Sciatic nerve (tissue), 2 donors: ENCODE measurements at regions not wholly inside any gene's neighbourhood (a gene's known extent, or its start where the extent isn't known, plus 50 kb on each side); places are given as distances from the start of the nearest gene placed in this dataset.

Experiments
- ATAC-seq: fragments of 200-7000 bp; cut with Tn5 transposase; one replicate; pipeline ENCODE4 v1.9.1; 2020; ENCODE audit warnings: mild to moderate bottlenecking, moderate library complexity
- DNase-seq: peaks from one replicate; pipeline ENCODE4 v3.0.0-alpha.2; 2020; ENCODE audit warnings: low spot score
- intact Hi-C: fragments of 100-400 bp; cut with DNase I; formaldehyde crosslinking; loops from one replicate; pipeline ENCODE4 v1.14.2; 2022
- donor health status: DM: no; HTN: no; CAD: no.
- donor health status: DM: no; HTN: no; CAD: no.

- DNase-seq, result no peak
- intact Hi-C loops, result no loop called here
- no peak for ATAC-seq
Measured at GRCh38 chr1:164967300-164967699, 389.2 kb downstream of the LMX1A start.

- DNase-seq, result no peak
- intact Hi-C loops, result no loop called here
Measured at GRCh38 chr1:164961715-164962114, 394.8 kb downstream of the LMX1A start.

GRCh38 chr1:164958982-164959768 is 397.3 kb downstream of the LMX1A start:
- intact Hi-C loops, result no loop called here
- DNase-seq (no peak), ATAC-seq (peak; percentile 56)

More at GRCh38 chr1:164961715-164962114, 394.8 kb downstream of the LMX1A start:
- ATAC-seq, result no peak

- no peak for DNase-seq
- ATAC-seq, result no peak
- intact Hi-C loops, result no loop called here
Measured at GRCh38 chr1:164953815-164954214, 394.8 kb downstream of the PBX1 start.

- ATAC-seq (no peak), DNase-seq (no peak)
- intact Hi-C loops, result no loop called here
Measured at GRCh38 chr1:164953098-164953497, 394.1 kb downstream of the PBX1 start.

- DNase-seq (no peak), ATAC-seq (no peak)
- intact Hi-C loops, result no loop called here
Measured at GRCh38 chr1:164951508-164951907, 392.5 kb downstream of the PBX1 start.

GRCh38 chr1:164950541-164950986 is 391.6 kb downstream of the PBX1 start:
- intact Hi-C loops, result no loop called here
- DNase-seq, result no peak
- ATAC-seq, result no peak

- intact Hi-C loops, result no loop called here
- DNase-seq (no peak), ATAC-seq (no peak)
Measured at GRCh38 chr1:164949771-164950471, 390.9 kb downstream of the PBX1 start.

GRCh38 chr1:164948101-164948500 is 389.1 kb downstream of the PBX1 start:
- DNase-seq, result no peak
- intact Hi-C loops, result no loop called here
- ATAC-seq, result no peak

- peak; percentile 84 for ATAC-seq
- intact Hi-C loops, result no loop called here
- DNase-seq, result no peak
Measured at GRCh38 chr1:164937291-164937690, 378.3 kb downstream of the PBX1 start.

- intact Hi-C loops, result no loop called here
- DNase-seq (no peak), ATAC-seq (no peak)
Measured at GRCh38 chr1:164932580-164932979, 373.6 kb downstream of the PBX1 start.

- intact Hi-C loops, result no loop called here
- peak; percentile 52 for ATAC-seq
- no peak for DNase-seq
Measured at GRCh38 chr1:164930833-164931232, 371.8 kb downstream of the PBX1 start.

- ATAC-seq (no peak), DNase-seq (no peak)
- intact Hi-C loops, result no loop called here
Measured at GRCh38 chr1:164930241-164930640, 371.3 kb downstream of the PBX1 start.

- peak; percentile 31 for ATAC-seq
- intact Hi-C loops, result no loop called here
Measured at GRCh38 chr1:164928232-164928812, 369.3 kb downstream of the PBX1 start.

GRCh38 chr1:164926107-164926506 is 367.1 kb downstream of the PBX1 start:
- ATAC-seq (no peak), DNase-seq (no peak)
- intact Hi-C loops, result no loop called here

More at GRCh38 chr1:164928232-164928812, 369.3 kb downstream of the PBX1 start:
- no peak for DNase-seq

GRCh38 chr1:164922585-164922984 is 363.6 kb downstream of the PBX1 start:
- intact Hi-C loops, result no loop called here
- DNase-seq (no peak), ATAC-seq (no peak)

GRCh38 chr1:164921493-164921892 is 362.5 kb downstream of the PBX1 start:
- ATAC-seq, result no peak
- intact Hi-C loops, result no loop called here
- DNase-seq, result no peak

- DNase-seq (no peak), ATAC-seq (no peak)
- intact Hi-C loops, result no loop called here
Measured at GRCh38 chr1:164918140-164918539, 359.2 kb downstream of the PBX1 start.

GRCh38 chr1:164914208-164914607 is 355.2 kb downstream of the PBX1 start:
- DNase-seq, result no peak

GRCh38 chr1:164912290-164912689 is 353.3 kb downstream of the PBX1 start:
- DNase-seq (no peak), ATAC-seq (no peak)
- intact Hi-C loops, result no loop called here

More at GRCh38 chr1:164914208-164914607, 355.2 kb downstream of the PBX1 start:
- ATAC-seq, result peak; percentile 73
- intact Hi-C loops, result no loop called here
